Fibroblast of skin of left biceps (primary cell): ENCODE measurements at regions not wholly inside any gene's neighbourhood (a gene's known extent, or its start where the extent isn't known, plus 50 kb on each side); places are given as distances from the start of the nearest gene placed in this dataset.
"Not testable (repeated sequence)": the region's sequence is repeated elsewhere in the genome, so short reads cannot be mapped to it uniquely, and the experiment has no call there.

Experiments used
- DNase-seq, 2 experiments: peaks; one replicate each; pipeline ENCODE4 v3.0.0-alpha.2; 2013; ENCODE audit warnings: low read depth in 2 of 2

GRCh38 chr7:150046290-150047194, 172.8 kb downstream of the ATP6V0E2 start:
- DNase-seq, result not testable (repeated sequence)

GRCh38 chr7:150047329-150047728, 173.6 kb downstream of the ATP6V0E2 start:
- not testable (repeated sequence) for DNase-seq

- DNase-seq, result not testable (repeated sequence)
Observed at GRCh38 chr7:150047772-150048171, 174.0 kb downstream of the ATP6V0E2 start.

GRCh38 chr7:150048244-150049011, 174.7 kb downstream of the ATP6V0E2 start:
- DNase-seq, result not testable (repeated sequence)

GRCh38 chr7:150049012-150049655, 175.4 kb downstream of the ATP6V0E2 start:
- not testable (repeated sequence) for DNase-seq

- not testable (repeated sequence) for DNase-seq
Observed at GRCh38 chr7:150053396-150053795, 179.6 kb downstream of the ATP6V0E2 start.

DNA sequence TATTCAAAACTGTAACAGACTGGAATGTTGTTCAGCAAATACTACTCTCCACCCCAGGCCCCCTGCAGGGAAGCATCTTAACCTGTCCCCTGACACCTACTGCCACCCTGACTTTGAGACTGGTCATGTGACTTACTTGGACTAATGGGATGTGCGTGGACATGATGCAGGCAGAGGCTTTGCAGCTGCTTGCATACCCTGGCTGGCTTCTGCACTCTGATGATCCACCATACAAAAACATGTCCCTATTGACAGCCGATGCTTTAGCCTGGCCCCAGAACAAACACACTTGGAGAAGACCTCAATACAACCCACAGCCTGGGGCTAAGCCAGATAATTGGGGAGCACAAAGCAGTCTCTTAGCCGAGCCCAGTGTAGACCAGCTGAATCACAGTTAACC, 180.5 kb downstream of the ATP6V0E2 start:
- not testable (repeated sequence) for DNase-seq

GRCh38 chr7:150060259-150061221, 186.8 kb downstream of the ATP6V0E2 start:
- DNase-seq, result not testable (repeated sequence)

DNA sequence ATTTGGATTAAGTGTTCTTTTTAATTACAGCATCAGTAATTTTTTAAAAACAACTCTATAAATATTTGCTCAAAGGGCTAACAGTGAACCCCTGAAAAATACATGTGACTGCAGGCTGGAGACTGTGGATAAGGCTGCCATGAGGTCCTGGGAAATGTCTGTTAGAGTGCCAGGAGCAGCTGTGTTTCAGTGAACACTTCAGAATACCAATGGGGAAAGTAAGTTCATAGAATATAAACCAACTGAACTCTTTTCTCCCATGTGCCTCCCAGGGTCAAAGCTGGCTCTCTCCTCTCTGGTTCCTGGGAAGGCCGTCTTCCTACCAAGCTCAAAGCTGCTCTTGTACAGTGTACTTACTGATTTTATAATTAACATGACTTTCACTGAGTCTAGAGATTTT, 189.4 kb downstream of the ATP6V0E2 start:
- not testable (repeated sequence) for DNase-seq

GRCh38 chr7:150069555-150070313, 196.0 kb downstream of the ATP6V0E2 start:
- DNase-seq, result not testable (repeated sequence)

GRCh38 chr7:150077543-150077942, 203.8 kb downstream of the ATP6V0E2 start:
- DNase-seq, result not testable (repeated sequence)

DNA sequence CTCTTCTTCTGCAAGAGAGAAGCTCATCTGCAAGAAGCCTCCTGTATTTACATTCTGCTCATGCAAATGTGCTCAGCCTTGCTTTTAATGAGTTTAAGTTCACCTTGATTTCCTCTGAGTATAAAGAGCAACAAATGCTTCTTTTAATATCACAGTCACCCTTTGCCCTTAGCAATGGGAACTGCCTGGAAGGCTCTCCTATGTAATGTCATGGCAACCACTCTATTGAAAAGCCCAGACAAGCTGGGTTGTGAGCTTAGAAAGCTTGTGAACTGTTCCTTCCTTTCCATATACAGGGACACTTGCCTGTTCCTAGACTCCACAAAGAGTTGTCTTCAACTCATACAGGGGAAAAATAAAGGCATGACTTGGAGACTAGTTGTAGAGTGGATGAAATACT, 208.1 kb downstream of the ATP6V0E2 start:
- DNase-seq, result not testable (repeated sequence)

DNA sequence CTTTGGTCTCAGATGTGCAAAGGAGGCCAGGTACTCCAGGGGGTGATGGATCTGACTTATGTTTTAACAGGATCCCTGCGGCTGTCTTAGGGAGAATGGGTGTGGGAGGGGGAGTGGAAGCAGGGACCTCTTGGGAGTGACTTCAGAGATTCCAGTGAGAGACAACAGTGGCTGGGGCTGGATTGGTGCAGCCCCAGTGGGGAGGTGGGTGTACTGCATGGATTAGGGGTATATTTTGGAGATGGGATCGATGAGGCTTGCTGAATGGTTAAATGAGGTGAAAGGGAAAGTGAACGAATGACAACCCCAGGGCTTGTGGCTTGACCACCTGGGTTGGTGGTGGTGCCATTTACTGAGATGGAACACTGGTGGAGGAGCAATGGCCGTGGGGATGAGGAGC, 211.0 kb downstream of the ATP6V0E2 start:
- DNase-seq, result not testable (repeated sequence)

DNA sequence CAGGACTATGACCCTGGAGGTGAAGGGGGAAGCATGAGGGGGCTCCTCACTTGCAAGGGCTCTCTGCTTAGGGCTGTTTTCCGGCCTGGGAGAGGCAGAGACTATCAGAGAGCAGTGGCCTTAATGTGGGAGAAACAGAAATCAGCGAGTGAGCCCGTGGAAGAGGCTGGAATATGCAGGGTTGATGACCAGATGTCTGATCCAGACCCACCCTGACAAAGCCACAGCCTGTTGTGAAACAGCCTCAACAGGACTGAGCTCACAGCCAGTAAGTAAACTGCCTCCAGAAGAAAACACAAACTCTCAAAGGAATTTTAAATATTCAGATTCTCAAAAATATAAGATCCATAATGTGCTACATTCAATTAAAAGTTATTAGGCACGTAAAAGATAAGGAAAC, 213.7 kb downstream of the ATP6V0E2 start:
- not testable (repeated sequence) for DNase-seq

DNA sequence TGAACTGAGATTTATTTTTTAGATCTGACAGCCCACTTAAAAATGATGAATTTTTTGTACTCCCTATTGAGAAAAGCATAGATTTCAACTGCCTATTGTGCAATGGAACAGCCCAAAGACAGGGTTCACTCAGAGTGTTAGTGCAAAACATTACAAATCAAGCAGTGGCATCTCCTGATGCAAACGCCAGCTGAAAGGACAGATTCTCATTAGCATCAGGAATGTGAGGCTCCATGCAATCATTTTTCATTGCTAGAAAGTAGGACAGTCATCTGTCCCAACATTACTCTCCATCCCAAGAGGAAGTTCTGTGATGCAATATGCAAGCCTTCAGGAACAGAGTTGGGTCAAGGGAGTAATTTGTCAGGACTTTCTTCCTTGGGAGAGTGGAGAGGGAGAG, 215.4 kb downstream of the ATP6V0E2 start:
- DNase-seq, result not testable (repeated sequence)

DNA sequence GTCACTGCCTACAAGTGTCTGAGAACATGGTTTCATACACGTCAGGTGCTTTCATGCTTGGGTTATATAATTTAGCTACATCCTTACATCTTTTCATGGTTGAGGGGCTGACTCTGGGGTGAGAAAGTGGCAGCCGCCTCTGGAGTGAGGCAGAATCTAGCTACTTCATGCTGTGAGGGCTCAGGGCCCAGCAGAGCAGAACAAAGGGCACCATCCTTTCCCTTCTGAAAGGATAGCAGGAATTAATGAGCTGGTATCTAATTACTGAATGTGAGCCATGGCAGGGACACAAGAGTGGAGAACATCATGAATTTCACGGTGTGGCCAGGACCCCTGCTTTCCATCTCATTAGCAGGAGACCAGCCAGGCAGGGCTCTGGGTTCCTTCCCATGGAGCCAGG, 217.0 kb downstream of the ATP6V0E2 start:
- not testable (repeated sequence) for DNase-seq

DNA sequence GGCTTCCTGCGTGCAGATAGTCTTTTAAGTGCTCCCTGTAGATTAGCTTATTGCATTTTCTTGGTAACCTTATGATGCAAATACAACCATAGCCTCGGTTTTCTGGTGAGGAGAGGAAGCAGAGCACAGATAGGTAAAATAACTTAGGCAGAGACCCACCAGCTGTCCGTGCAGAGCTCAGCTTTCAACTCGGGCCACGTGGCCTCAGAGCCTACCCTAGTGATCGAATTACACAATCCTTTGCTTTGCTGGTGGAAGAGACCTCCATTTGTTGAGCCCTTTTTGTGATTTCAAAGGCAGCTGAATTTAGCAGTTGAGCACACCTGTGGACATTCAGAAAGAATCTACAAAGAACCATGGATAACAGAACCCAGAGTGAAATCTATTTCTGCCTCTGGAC, 220.1 kb downstream of the ATP6V0E2 start:
- not testable (repeated sequence) for DNase-seq

- not testable (repeated sequence) for DNase-seq
Observed at GRCh38 chr7:150096213-150096994, 222.6 kb downstream of the ATP6V0E2 start.

GRCh38 chr7:150098592-150098991, 224.6 kb upstream of the LRRC61 start:
- not testable (repeated sequence) for DNase-seq
